ENCODE measurements at regions not wholly inside any gene's neighbourhood (a gene's known extent, or its start where the extent isn't known, plus 50 kb on each side); places are given as distances from the start of the nearest gene placed in this dataset.

- TF ChIP-seq EZH2 (IDR thresholded peaks at IDR 0.05; ENCODE audit: borderline replicate concordance): no peak
- no peak for TF ChIP-seq CTCF (IDR thresholded peaks at IDR 0.05; ENCODE audit: poor library complexity)
Observed at GRCh38 chr12:116672010-116672409, 65.9 kb downstream of the SPRING1 start.

Data from hepatocyte (in vitro differentiated cells).